ENCODE measurements at regions not wholly inside any gene's neighbourhood (a gene's known extent, or its start where the extent isn't known, plus 50 kb on each side); places are given as distances from the start of the nearest gene placed in this dataset.
"Not testable (repeated sequence)": the region's sequence is repeated elsewhere in the genome, so short reads cannot be mapped to it uniquely, and the experiment has no call there.

GRCh38 chr14:22491683-22492621 is 97.1 kb downstream of the DAD1 start:
- no peaks in the 10 kb centered on the region for H3K4me1 Mint-ChIP-seq
- H3K27ac Mint-ChIP-seq, result no peak overlapping the region
- Histone ChIP-seq H3K4me3 (replicated peaks in 1 of 3; ENCODE audit: low read depth in 2 of 3, low read length in 3 of 3) (no peak overlapping the region), H3K27me3 (ENCODE audit: control insufficient read depth in 2 of 2, insufficient read depth in 2 of 2, low read length in 2 of 2) (no peaks in the 10 kb centered on the region), H2AFZ (ENCODE audit: insufficient read depth, low read depth, low read length, poor library complexity, severe bottlenecking) (no peak overlapping the region), H3K9me3 (replicated peaks in 1 of 2; ENCODE audit: control insufficient read depth in 1 of 2, insufficient read depth in 1 of 2, low read length in 2 of 2) (no peaks in the 10 kb centered on the region), H3K9ac (ENCODE audit: insufficient read depth, low read length, poor library complexity, severe bottlenecking) (no peak overlapping the region), H4K20me1 (ENCODE audit: insufficient read depth, low read length) (no peaks in the 10 kb centered on the region), H3K4me1 (ENCODE audit: control insufficient read depth in 1 of 2, insufficient read depth in 2 of 2, low read length in 2 of 2) (no peaks in the 10 kb centered on the region), H3K79me2 (ENCODE audit: insufficient read depth, low read length) (no peaks in the 10 kb centered on the region), H3K36me3 (replicated peaks in 1 of 2; ENCODE audit: control insufficient read depth in 1 of 2, insufficient read depth in 2 of 2, low read length in 2 of 2) (no peaks in the 10 kb centered on the region), H3K27ac (ENCODE audit: low read depth in 1 of 2, low read length in 2 of 2) (no peak overlapping the region), H3K4me2 (replicated peaks; ENCODE audit: extremely low read depth, low read length, poor library complexity, severe bottlenecking) (no peak overlapping the region)
- H3K36me3 Mint-ChIP-seq, result no peaks in the 10 kb centered on the region
- H3K9me3 Mint-ChIP-seq, result no peaks in the 10 kb centered on the region
- intact Hi-C loops (cut with micrococcal nuclease), result no loop called here
- no peak overlapping the region for H3K4me3 Mint-ChIP-seq
- 89% methylated on average over 7 of the region's 11 CpGs for WGBS (ENCODE audit: insufficient coverage)
- H3K27me3 Mint-ChIP-seq (ENCODE audit: low read depth in 3 of 3), result peaks cover 2 to 5% (median 2%) of the 10 kb centered on the region in 3 donors
- DNase-seq, result no peak
- TF ChIP-seq CTCF (IDR thresholded peaks at IDR 0.05), result no peak

GRCh38 chr14:22491053-22491452 is 98.0 kb downstream of the DAD1 start:
- H3K27me3 ChIP-seq (ENCODE audit: control insufficient read depth in 2 of 2, insufficient read depth in 2 of 2, low read length in 2 of 2); H3K27me3 Mint-ChIP-seq (ENCODE audit: low read depth in 3 of 3); H3K9me3 Mint-ChIP-seq; H3K9me3 ChIP-seq (replicated peaks in 1 of 2; ENCODE audit: control insufficient read depth in 1 of 2, insufficient read depth in 1 of 2, low read length in 2 of 2); H3K27ac Mint-ChIP-seq; intact Hi-C loops (cut with micrococcal nuclease); H3K79me2 ChIP-seq (ENCODE audit: insufficient read depth, low read length); H3K9ac ChIP-seq (ENCODE audit: insufficient read depth, low read length, poor library complexity, severe bottlenecking); H3K36me3 ChIP-seq (replicated peaks in 1 of 2; ENCODE audit: control insufficient read depth in 1 of 2, insufficient read depth in 2 of 2, low read length in 2 of 2); H3K36me3 Mint-ChIP-seq; H3K4me3 Mint-ChIP-seq; H2AFZ ChIP-seq (ENCODE audit: insufficient read depth, low read depth, low read length, poor library complexity, severe bottlenecking); H3K4me2 ChIP-seq (replicated peaks; ENCODE audit: extremely low read depth, low read length, poor library complexity, severe bottlenecking); H3K4me1 ChIP-seq (ENCODE audit: control insufficient read depth in 1 of 2, insufficient read depth in 2 of 2, low read length in 2 of 2); H3K4me1 Mint-ChIP-seq; H3K4me3 ChIP-seq (replicated peaks in 1 of 3; ENCODE audit: low read depth in 2 of 3, low read length in 3 of 3); DNase-seq; H4K20me1 ChIP-seq (ENCODE audit: insufficient read depth, low read length); H3K27ac ChIP-seq (ENCODE audit: low read depth in 1 of 2, low read length in 2 of 2): not testable (repeated sequence)
- WGBS (ENCODE audit: insufficient coverage), result no CpG with 5 or more reads among the region's 3 CpGs

Data from CD14-positive monocyte (primary cell).